ENCODE measurements at regions not wholly inside any gene's neighbourhood (a gene's known extent, or its start where the extent isn't known, plus 50 kb on each side); places are given as distances from the start of the nearest gene placed in this dataset.

- Histone ChIP-seq H3K4me1 (no peaks in the 10 kb centered on the region), H3K27me3 (no peaks in the 10 kb centered on the region), H3K4me3 (no peak overlapping the region), H3K9me3 (peaks cover 0 to 20% (median 5%) of the 10 kb centered on the region in 11 donors), H3K36me3 (no peaks in the 10 kb centered on the region), H3K27ac (no peak overlapping the region)
- WGBS, 2 donors: 73 to 78% methylated on average over 11 of the region's 11 CpGs
- peak in 7 of 9 donors; percentile 6 to 38 (median 24) for TF ChIP-seq CTCF (IDR thresholded peaks at IDR 0.05)
- no peak for DNase-seq
- intact Hi-C loops (cut with DNase I): no loop called here
- ATAC-seq: no peak
Observed at GRCh38 chr6:142537612-142538478, 236.0 kb downstream of the ADGRG6 start.

- H3K27ac ChIP-seq: no peak overlapping the region
- 71 to 82% methylated on average over 14 of the region's 14 CpGs for WGBS, 2 donors
- H3K27me3 ChIP-seq: peaks cover 0 to 7% (median 0%) of the 10 kb centered on the region in 7 donors
- no peak for TF ChIP-seq CTCF (IDR thresholded peaks at IDR 0.05)
- H3K4me1 ChIP-seq: no peaks in the 10 kb centered on the region
- intact Hi-C loops (cut with DNase I): no loop called here
- no peaks in the 10 kb centered on the region for H3K36me3 ChIP-seq
- DNase-seq (peak; percentile 13 to 31), ATAC-seq (peak in 1 of 8 donors; percentile 58)
- H3K4me3 ChIP-seq: no peak overlapping the region
- H3K9me3 ChIP-seq: peaks cover 0 to 3% (median 0%) of the 10 kb centered on the region in 11 donors
Observed at GRCh38 chr6:142542704-142543233, 241.0 kb downstream of the ADGRG6 start.

- DNase-seq (no peak), ATAC-seq (no peak)
- WGBS, 2 donors: 56 to 58% methylated on average over 2 of the region's 2 CpGs
- peaks cover 0 to 7% (median 0%) of the 10 kb centered on the region in 7 donors for H3K27me3 ChIP-seq
- no peak for TF ChIP-seq CTCF (IDR thresholded peaks at IDR 0.05)
- H3K4me3 ChIP-seq: no peak overlapping the region
- peaks cover 0 to 3% (median 0%) of the 10 kb centered on the region in 11 donors for H3K9me3 ChIP-seq
- intact Hi-C loops (cut with DNase I): no loop called here
- no peaks in the 10 kb centered on the region for H3K36me3 ChIP-seq
- no peak overlapping the region for H3K27ac ChIP-seq
- H3K4me1 ChIP-seq: no peaks in the 10 kb centered on the region
Observed at GRCh38 chr6:142543606-142544005, 241.8 kb downstream of the ADGRG6 start.

GRCh38 chr6:142544199-142544838 lies 242.5 kb downstream of the ADGRG6 start:
- DNase-seq (no peak), ATAC-seq (no peak)
- no peaks in the 10 kb centered on the region for H3K4me1 ChIP-seq
- H3K4me3 ChIP-seq: no peak overlapping the region
- no peak for TF ChIP-seq CTCF (IDR thresholded peaks at IDR 0.05)
- H3K27me3 ChIP-seq: peaks cover 0 to 7% (median 0%) of the 10 kb centered on the region in 7 donors
- H3K36me3 ChIP-seq: no peaks in the 10 kb centered on the region
- intact Hi-C loops (cut with DNase I): no loop called here
- peaks cover 0 to 3% (median 0%) of the 10 kb centered on the region in 11 donors for H3K9me3 ChIP-seq
- H3K27ac ChIP-seq: no peak overlapping the region
